Stimulated activated CD4-positive, alpha-beta T cell treated with anti-CD3 and anti-CD28 coated beads, Interleukin-4, amount 100 ng/mL, for 1 hour (primary cell): ENCODE measurements at regions not wholly inside any gene's neighbourhood (a gene's known extent, or its start where the extent isn't known, plus 50 kb on each side); places are given as distances from the start of the nearest gene placed in this dataset.

Experiments used
- DNase-seq: peaks from one replicate; pipeline ENCODE4 v3.0.0-alpha.2; 2020

DNA sequence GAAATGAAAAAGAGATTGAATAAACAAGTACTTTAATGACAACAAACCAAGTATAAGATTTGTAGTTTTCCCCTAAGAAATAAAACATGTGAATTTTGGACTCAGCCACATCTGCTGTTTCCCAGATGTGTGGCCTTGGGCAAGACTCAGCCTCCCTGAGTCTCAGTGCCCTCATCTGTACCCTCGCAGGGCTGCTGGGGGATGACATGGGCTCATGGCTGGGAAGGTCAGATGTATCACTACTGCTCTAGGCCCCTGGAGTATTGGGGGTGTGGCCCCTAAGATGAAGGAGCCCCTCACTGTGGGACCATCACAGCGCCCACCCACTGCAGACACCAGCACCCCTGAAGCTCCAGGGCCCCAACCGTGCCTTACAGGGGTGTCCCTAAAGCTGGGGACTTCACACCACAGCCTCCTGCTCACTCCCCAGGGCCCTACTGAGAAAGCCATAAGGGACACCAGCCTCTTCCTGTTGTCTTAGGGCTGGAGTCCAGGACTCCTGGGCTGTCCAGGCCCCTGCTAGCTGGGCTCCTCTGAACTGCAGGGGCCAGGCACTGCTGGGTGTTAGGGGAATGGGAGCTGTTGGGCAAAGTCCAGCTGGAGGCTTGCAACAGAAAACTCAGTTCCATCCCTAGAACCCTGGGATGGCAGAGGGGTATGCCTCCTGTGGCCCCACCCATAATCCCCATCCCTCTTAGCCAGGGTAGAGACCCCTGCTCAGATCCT is 104.0 kb upstream of the WNT4 start:
- no peak for DNase-seq

- DNase-seq, result no peak
Measured at GRCh38 chr1:22247527-22248245, 104.8 kb upstream of the WNT4 start.

DNA sequence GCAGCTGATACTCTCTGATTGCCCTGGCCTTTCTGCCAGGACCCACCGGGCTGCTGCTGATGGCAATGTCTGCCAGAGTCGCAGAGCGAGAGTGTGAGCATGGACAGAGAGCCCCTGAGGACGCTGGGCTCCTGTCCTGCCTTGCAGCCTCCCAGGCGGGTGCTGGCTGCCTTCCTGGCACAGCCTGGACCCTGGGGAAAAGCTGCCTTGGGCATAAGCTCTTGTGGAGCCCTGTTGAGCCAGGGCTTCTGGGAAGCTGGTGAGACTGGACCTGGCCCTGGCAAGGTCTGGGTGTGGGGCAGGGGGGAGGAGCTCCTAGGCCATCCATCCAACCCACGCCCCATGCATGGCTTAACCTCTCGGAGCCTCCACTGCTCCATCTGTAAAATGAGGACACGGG is 105.8 kb upstream of the WNT4 start:
- DNase-seq, result no peak

DNA sequence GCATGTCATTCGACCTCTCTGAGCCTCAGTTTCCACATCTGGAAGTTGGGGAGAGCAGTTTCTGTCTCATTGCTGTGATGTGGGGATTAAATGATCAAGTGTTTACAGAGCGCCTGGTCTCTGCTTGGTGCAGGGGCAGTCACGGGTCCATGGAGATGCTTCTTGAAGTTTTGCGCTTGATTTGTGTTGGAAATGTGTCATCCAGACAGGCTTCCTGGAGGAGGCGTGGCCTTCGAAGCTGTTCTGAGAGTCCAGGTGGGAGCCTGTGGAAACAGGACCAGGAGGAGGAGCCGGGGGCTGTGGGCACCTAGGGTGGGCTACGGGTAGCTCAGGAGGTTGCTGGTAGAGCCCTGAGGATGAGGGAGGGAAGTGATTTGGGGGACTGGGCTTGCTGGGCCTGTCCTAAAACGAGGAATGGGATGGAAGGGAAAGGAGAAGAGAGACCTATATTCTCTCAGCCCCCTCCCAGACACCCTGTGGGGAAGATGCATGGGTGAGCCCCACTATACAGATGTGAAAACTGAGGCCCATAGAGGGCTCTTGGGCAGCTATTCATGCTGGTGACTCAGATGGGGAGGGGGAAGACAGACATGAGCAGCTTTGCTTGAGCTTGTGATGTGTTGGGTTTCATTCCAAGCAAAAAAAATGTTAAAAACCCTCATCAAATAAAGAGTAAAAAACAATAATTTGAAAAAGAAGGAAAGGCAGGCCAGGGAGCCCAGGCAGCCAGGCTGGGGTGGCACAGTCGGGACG is 107.2 kb upstream of the WNT4 start:
- no peak for DNase-seq

GRCh38 chr1:22250724-22251123 is 107.8 kb upstream of the WNT4 start:
- no peak for DNase-seq

DNA sequence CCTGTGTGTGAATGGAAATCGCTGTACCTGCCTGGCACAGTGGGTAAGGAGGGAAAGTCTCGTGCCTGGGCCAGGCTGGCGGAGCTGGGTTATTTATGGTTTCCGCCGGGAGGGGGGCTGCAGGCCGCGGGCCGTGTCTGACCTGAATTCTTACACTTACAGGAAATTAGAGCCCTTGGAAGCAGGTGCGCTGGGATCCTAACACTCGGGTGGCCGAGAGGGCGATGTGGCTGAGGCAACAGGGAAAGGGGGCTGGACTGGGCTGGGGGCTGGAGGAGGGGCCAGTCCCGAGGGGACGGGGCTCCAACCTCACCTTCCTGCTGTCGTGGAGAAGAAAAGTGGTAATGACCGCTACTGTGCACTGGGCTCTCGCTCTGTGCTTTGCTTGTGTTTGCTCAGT is 109.4 kb upstream of the WNT4 start:
- DNase-seq, result no peak

DNA sequence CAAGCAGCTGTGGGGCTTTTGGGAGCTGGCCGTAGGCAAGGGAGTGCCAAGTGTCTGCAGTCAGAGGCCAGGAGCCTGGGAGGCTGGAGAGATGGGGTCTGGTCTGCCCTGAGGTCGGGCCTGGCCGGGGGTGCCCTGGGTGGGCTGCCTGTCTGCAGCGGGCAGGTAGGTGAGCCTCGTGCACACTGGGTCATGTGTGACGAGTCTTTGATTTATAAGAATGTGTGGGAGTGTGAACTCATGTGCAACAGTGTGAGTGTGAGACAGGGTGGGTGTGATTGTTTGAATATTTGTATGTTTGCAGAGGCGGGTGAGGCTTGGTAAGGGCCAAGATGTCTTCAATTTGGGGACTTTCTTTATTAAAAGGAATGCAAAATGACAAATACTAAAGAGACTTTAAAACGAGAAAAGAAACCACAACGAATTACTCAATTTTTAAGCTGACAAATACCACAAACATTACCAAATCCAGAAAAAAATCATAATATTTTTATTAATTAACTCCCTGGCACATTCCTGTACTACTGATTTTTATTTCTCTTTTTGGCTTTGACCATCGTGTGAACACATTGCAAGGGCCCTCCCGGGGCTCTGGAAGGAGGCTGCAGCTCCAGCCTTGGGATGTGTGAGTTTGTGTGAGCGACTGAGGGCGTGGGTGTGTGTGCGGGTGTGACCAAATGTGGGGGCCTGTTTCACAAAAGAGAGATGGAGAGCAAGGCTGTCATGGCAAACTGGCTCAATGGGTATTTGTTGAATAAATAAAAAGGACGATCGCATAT is 110.3 kb upstream of the WNT4 start:
- DNase-seq, result no peak

GRCh38 chr1:22254756-22255155 is 111.9 kb upstream of the WNT4 start:
- no peak for DNase-seq

GRCh38 chr1:22255341-22256212 is 112.7 kb upstream of the WNT4 start:
- no peak for DNase-seq

- DNase-seq, result no peak
Measured at GRCh38 chr1:22256213-22256512, 113.3 kb upstream of the WNT4 start.

- DNase-seq, result no peak
Measured at GRCh38 chr1:22257290-22258275, 114.7 kb upstream of the WNT4 start.

DNA sequence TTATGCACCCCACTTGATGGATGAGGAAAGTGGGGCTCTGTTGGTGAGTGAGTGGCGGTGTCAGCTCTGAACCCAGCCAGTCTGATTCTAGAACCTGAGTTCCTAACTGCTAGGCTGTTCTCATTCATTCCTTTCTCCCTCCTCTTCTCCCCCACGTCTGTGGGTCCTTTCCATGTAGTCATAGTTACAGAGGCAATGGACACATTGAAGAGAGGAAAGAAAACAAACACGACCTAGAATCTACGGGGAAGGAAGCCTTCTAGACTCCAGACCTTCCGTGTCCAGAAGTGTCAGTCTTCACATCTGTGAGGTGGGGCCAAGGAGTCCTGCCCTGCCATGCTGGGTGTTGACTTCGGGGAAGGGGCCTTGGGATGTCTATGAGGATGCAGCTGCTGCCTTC is 115.8 kb upstream of the WNT4 start:
- no peak for DNase-seq

- DNase-seq, result no peak
Measured at GRCh38 chr1:22259551-22260282, 116.8 kb upstream of the WNT4 start.

GRCh38 chr1:22260860-22261432 is 118.0 kb upstream of the WNT4 start:
- DNase-seq, result no peak

DNA sequence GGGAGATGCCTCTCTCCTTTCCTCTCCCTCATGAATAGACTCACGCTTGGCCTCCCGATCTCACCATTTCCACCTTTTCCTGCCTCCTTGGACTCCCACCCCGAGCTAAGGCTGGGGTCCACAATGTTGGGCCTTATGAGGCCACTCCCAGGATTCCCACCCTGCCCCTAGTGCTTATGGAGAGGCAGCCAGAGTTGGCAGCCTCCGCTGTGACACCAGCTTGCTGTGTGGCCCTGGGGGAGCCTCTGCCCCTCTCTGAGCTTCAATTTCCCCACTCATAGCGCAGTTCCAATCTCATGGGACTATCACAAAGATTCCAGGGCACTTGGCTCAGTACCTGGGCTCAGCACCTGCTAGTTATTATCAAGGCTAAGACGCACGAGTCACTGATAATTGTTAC is 118.7 kb upstream of the WNT4 start:
- DNase-seq, result no peak

GRCh38 chr1:22262583-22262982 is 119.7 kb upstream of the WNT4 start:
- DNase-seq, result no peak

DNA sequence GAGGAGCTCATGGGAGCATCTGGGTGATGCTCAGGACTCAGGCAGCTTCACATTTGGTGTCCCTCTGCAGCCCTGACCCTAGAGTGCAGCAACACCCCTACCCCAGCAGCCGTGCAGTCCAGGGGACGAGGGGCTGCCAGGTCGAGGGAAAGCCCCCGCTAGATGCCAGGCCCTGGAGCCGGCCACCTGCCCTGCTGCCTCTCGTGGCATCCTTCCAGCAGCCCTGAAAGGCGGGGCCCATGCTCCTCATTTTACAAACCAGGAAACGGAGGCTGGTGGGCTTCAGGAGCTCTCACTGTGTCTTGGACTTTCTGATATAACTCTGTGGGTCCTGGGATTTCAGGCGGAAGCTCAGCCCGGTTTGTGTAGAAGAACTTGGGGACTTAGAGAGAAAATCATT is 120.5 kb upstream of the WNT4 start:
- DNase-seq, result no peak

DNA sequence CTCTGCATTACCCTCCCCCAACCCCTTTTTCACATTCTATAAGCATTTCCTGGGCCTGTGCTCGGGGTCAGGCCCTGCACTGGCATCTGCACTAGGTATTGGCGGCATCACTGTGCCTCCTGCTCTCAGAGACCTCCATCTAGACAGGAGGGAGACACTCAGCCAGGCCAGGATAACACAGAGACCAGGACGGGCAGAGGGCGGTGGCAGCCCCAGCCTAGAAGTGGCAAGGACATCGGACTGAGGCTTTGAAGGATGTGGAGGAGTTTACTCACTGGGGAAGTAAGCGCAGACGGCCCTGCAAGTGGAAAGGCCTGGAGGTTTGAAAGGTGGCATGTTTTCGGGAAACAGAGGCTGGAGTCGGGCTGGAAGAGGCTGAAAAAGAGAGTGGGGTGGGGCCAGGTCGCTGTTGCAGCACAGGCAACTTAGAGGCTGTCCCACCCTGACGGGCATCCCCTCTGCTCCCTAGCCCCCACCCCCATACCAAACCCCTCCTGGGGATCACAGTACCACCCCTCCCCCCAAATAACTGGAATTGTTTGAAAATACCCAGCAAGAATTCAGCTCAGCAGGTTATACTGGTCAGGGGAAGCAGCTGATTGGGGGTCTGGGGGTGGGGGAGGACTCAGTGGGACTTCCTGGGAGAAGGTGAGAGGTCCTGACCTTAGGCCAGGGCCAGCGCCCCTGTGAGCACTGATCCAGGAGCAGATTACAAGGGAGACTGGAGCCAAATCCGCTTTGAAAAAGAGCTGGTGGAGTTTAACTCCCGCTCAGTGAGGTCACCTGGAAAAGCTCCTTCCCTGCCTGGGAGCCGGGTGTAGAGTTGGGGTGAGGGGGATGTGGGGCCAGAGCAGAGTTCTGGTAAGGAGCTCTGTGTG is 121.8 kb upstream of the WNT4 start:
- no peak for DNase-seq

DNA sequence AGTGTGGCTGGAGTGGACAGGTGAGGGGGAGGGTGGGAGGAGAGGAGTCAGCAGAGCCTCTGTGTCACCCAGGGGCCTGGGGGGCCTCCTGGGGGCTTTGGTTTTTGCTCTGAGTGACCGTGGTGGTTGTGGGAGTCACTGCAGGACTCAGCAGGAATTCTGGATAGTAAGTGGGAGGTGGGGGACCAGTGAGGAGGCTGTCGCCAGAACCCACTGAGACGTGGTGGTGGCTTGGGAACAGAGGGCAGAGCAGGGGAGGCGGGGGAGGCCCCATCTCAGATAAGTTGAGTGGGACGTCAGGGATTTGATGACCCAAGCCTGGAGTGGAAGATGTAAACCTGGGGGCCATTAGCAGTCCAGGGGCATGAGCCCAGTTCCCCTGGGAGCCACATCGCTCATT is 123.2 kb upstream of the WNT4 start:
- no peak for DNase-seq
